NCI-H1048 (cell line): ENCODE measurements at regions not wholly inside any gene's neighbourhood (a gene's known extent, or its start where the extent isn't known, plus 50 kb on each side); places are given as distances from the start of the nearest gene placed in this dataset.
"Not testable (repeated sequence)": the region's sequence is repeated elsewhere in the genome, so short reads cannot be mapped to it uniquely, and the experiment has no call there.

Experiments used
- DNase-seq: peaks from one replicate; lab custom pipeline; 2025; lab: John Stamatoyannopoulos, UW

GRCh38 chr6:120357447-120357846, 976.8 kb downstream of the TBC1D32 start:
- no peak for DNase-seq

GRCh38 chr6:120355822-120356221, 978.5 kb downstream of the TBC1D32 start:
- no peak for DNase-seq

GRCh38 chr6:120354452-120355098, 979.7 kb downstream of the TBC1D32 start:
- no peak for DNase-seq

- DNase-seq: no peak
Observed at GRCh38 chr6:120352491-120352890, 981.8 kb downstream of the TBC1D32 start.

- DNase-seq: no peak
Observed at GRCh38 chr6:120348926-120349325, 985.4 kb downstream of the TBC1D32 start.

- DNase-seq: no peak
Observed at GRCh38 chr6:120328521-120328920, 979.0 kb upstream of the MAN1A1 start.

GRCh38 chr6:120320481-120321162, 971.1 kb upstream of the MAN1A1 start:
- DNase-seq: no peak

- no peak for DNase-seq
Observed at GRCh38 chr6:120304223-120304622, 954.7 kb upstream of the MAN1A1 start.

GRCh38 chr6:120303527-120303926, 954.0 kb upstream of the MAN1A1 start:
- no peak for DNase-seq

- no peak for DNase-seq
Observed at GRCh38 chr6:120302041-120302440, 952.5 kb upstream of the MAN1A1 start.

GRCh38 chr6:120290964-120291363, 941.4 kb upstream of the MAN1A1 start:
- no peak for DNase-seq

- DNase-seq: no peak
Observed at GRCh38 chr6:120282005-120282404, 932.4 kb upstream of the MAN1A1 start.

GRCh38 chr6:120279466-120280167, 930.1 kb upstream of the MAN1A1 start:
- DNase-seq: no peak

- no peak for DNase-seq
Observed at GRCh38 chr6:120278689-120279396, 929.3 kb upstream of the MAN1A1 start.

- DNase-seq: no peak
Observed at GRCh38 chr6:120274547-120274946, 925.0 kb upstream of the MAN1A1 start.

GRCh38 chr6:120273411-120273810, 923.9 kb upstream of the MAN1A1 start:
- DNase-seq: no peak

GRCh38 chr6:120272038-120272437, 922.5 kb upstream of the MAN1A1 start:
- DNase-seq: no peak

- not testable (repeated sequence) for DNase-seq
Observed at GRCh38 chr6:120268256-120268655, 918.7 kb upstream of the MAN1A1 start.

- no peak for DNase-seq
Observed at GRCh38 chr6:120262354-120262753, 912.8 kb upstream of the MAN1A1 start.

- DNase-seq: no peak
Observed at GRCh38 chr6:120260636-120261035, 911.1 kb upstream of the MAN1A1 start.

GRCh38 chr6:120254651-120255050, 905.1 kb upstream of the MAN1A1 start:
- DNase-seq: no peak

GRCh38 chr6:120248451-120248850, 898.9 kb upstream of the MAN1A1 start:
- DNase-seq: peak; percentile 16

GRCh38 chr6:120237221-120237620, 887.7 kb upstream of the MAN1A1 start:
- DNase-seq: no peak
